IPS DF 6.9 (cell line): ENCODE measurements at regions not wholly inside any gene's neighbourhood (a gene's known extent, or its start where the extent isn't known, plus 50 kb on each side); places are given as distances from the start of the nearest gene placed in this dataset.
"Not testable (repeated sequence)": the region's sequence is repeated elsewhere in the genome, so short reads cannot be mapped to it uniquely, and the experiment has no call there.

Experiments used
- DNase-seq: peaks from one replicate; pipeline ENCODE4 v3.0.0-alpha.2; 2013; ENCODE audit warnings: low read depth, low spot score
- H3K27ac ChIP-seq: one replicate; pipeline ENCODE4 v1.5.1; 2013; ENCODE audit warnings: low read length, control low read depth
- H3K27me3 ChIP-seq: 2 replicates; pipeline ENCODE4 v1.6.1; 2013; ENCODE audit warnings: mild to moderate bottlenecking, low read length; ENCODE audit not compliant: control insufficient read depth, insufficient read depth
- H3K36me3 ChIP-seq: 2 replicates; pipeline ENCODE4 v1.6.1; 2013; ENCODE audit warnings: low read length; ENCODE audit not compliant: control insufficient read depth, insufficient read depth
- H3K4me1 ChIP-seq: 2 replicates; pipeline ENCODE4 v1.6.1; 2013; ENCODE audit warnings: low read length; ENCODE audit not compliant: control insufficient read depth, insufficient read depth
- H3K4me3 ChIP-seq: 2 replicates; pipeline ENCODE4 v1.5.1; 2013; ENCODE audit warnings: mild to moderate bottlenecking, low read length
- H3K9me3 ChIP-seq: 2 replicates; pipeline ENCODE4 v1.6.1; 2013; ENCODE audit warnings: low read length, inconsistent platforms; ENCODE audit not compliant: control insufficient read depth, insufficient read depth
- WGBS: extraction: QIAGEN DNeasy Blood & Tissue Kit; methylation state at CpG from one replicate; pipeline ENCODE4 v1.1.7; 2013; ENCODE audit warnings: mixed read lengths, missing lambda C conversion rate; ENCODE audit not compliant: insufficient read length, insufficient coverage; 5-methylcytosine and 5-hydroxymethylcytosine counted together

DNA sequence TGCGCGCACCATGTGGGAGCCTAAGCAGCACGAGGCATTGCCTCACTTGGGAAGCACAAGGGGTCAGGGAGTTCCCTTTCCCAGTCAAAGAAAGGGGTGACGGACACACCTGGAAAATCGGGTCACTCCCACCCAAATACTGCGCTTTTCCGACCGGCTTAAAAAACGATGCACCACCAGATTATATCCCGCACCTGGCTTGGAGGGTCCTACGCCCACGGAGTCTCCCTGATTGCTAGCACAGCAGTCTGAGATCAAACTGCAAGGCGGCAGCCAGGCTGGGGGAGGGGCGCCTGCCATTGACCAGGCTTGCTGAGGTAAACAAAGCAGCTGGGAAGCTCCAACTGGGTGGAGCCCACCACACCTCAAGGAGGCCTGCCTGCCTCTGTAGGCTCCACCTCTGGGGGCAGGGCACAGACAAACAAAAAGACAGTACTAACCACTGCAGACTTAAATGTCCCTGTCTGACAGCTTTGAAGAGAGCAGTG, 627.7 kb upstream of the VRK2 start:
- not testable (repeated sequence) for H3K36me3 ChIP-seq, H3K27ac ChIP-seq, H3K4me3 ChIP-seq, H3K4me1 ChIP-seq, H3K9me3 ChIP-seq, DNase-seq, H3K27me3 ChIP-seq
- WGBS = no CpG with 5 or more reads among the region's 14 CpGs

DNA sequence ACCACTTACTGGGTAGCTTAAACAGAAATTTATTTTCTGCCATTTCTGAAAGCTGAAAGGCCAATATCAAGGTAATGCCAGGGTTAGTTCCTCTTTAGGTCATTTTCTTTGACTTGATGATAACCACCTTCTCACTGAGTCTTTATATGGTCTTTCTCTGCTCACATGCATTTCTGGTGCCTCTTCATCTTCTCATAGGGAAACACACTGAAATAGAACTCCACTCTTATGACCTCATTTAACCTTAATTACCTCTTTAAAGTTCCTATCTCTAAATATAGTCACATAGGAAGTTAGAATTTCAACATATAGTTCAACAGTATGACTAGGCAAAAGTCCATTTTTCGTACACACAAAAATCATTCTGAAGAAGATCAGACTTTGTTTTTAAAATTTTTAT, 616.8 kb upstream of the VRK2 start:
- H3K4me3 ChIP-seq = no peak overlapping the region
- no CpG with 5 or more reads among the region's 1 CpG for WGBS
- H3K9me3 ChIP-seq = no peaks in the 10 kb centered on the region
- H3K27ac ChIP-seq = no peak overlapping the region
- no peak for DNase-seq
- H3K27me3 ChIP-seq = no peaks in the 10 kb centered on the region
- no peaks in the 10 kb centered on the region for H3K36me3 ChIP-seq
- H3K4me1 ChIP-seq = no peaks in the 10 kb centered on the region

- no peaks in the 10 kb centered on the region for H3K36me3 ChIP-seq
- H3K27ac ChIP-seq = no peak overlapping the region
- no peak overlapping the region for H3K4me3 ChIP-seq
- no peaks in the 10 kb centered on the region for H3K9me3 ChIP-seq
- DNase-seq = no peak
- H3K4me1 ChIP-seq = no peaks in the 10 kb centered on the region
- WGBS = no CpG with 5 or more reads among the region's 1 CpG
- no peaks in the 10 kb centered on the region for H3K27me3 ChIP-seq
Observed at GRCh38 chr2:57432528-57432927, 614.1 kb upstream of the VRK2 start.

GRCh38 chr2:57434441-57434840, 612.2 kb upstream of the VRK2 start:
- no CpG with 5 or more reads among the region's 2 CpGs for WGBS
- H3K9me3 ChIP-seq = no peaks in the 10 kb centered on the region
- H3K27me3 ChIP-seq = no peaks in the 10 kb centered on the region
- DNase-seq = no peak
- no peak overlapping the region for H3K27ac ChIP-seq
- H3K4me3 ChIP-seq = no peak overlapping the region
- H3K36me3 ChIP-seq = no peaks in the 10 kb centered on the region
- H3K4me1 ChIP-seq = no peaks in the 10 kb centered on the region

- Histone ChIP-seq H3K27me3 (no peaks in the 10 kb centered on the region), H3K9me3 (no peaks in the 10 kb centered on the region), H3K27ac (no peak overlapping the region), H3K4me3 (no peak overlapping the region), H3K36me3 (no peaks in the 10 kb centered on the region), H3K4me1 (no peaks in the 10 kb centered on the region)
- no CpG with 5 or more reads among the region's 1 CpG for WGBS
- DNase-seq = no peak
Observed at GRCh38 chr2:57434972-57435371, 611.6 kb upstream of the VRK2 start.

- H3K9me3 ChIP-seq = no peaks in the 10 kb centered on the region
- no peak for DNase-seq
Observed at GRCh38 chr2:57437077-57437476, 609.5 kb upstream of the VRK2 start.

GRCh38 chr2:57440437-57440836, 606.2 kb upstream of the VRK2 start:
- no peaks in the 10 kb centered on the region for H3K27me3 ChIP-seq
- no peak overlapping the region for H3K4me3 ChIP-seq
- no peak overlapping the region for H3K27ac ChIP-seq
- no CpG with 5 or more reads among the region's 1 CpG for WGBS
- H3K9me3 ChIP-seq = no peaks in the 10 kb centered on the region
- no peaks in the 10 kb centered on the region for H3K4me1 ChIP-seq
- H3K36me3 ChIP-seq = no peaks in the 10 kb centered on the region
- DNase-seq = no peak

More at GRCh38 chr2:57437077-57437476, 609.5 kb upstream of the VRK2 start:
- no CpG with 5 or more reads among the region's 1 CpG for WGBS
- no peak overlapping the region for H3K27ac ChIP-seq
- no peaks in the 10 kb centered on the region for H3K36me3 ChIP-seq
- no peaks in the 10 kb centered on the region for H3K4me1 ChIP-seq
- H3K4me3 ChIP-seq = no peak overlapping the region
- H3K27me3 ChIP-seq = no peaks in the 10 kb centered on the region

DNA sequence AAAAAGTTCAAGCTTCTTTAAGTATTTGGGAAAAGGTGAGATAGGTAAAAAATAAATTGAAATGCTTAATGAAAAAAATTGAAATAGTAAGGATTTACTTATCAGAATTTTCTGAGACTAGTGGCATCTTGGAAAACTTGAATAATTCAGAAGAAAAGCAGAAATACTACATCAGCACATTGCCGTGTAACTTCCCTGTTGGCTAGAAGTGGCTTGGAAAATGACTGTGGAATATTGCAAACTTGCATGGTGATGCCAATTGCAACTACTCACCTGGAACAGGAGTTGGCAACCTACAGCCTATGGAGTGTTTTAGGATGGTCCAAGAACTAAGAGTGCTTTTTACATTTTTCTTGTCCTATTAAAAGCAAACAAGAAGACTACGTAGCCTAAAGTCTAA, 603.5 kb upstream of the VRK2 start:
- Histone ChIP-seq H3K36me3 (no peaks in the 10 kb centered on the region), H3K4me3 (no peak overlapping the region), H3K9me3 (no peaks in the 10 kb centered on the region), H3K4me1 (no peaks in the 10 kb centered on the region), H3K27me3 (no peaks in the 10 kb centered on the region), H3K27ac (no peak overlapping the region)
- WGBS = no CpG with 5 or more reads among the region's 2 CpGs
- no peak for DNase-seq

GRCh38 chr2:57443973-57444521, 602.6 kb upstream of the VRK2 start:
- Histone ChIP-seq H3K9me3 (no peaks in the 10 kb centered on the region), H3K4me3 (no peak overlapping the region), H3K27me3 (no peaks in the 10 kb centered on the region), H3K36me3 (no peaks in the 10 kb centered on the region), H3K27ac (no peak overlapping the region), H3K4me1 (no peaks in the 10 kb centered on the region)
- DNase-seq = no peak
- WGBS = no CpG with 5 or more reads among the region's 5 CpGs

GRCh38 chr2:57444752-57445430, 601.7 kb upstream of the VRK2 start:
- no peak for DNase-seq
- Histone ChIP-seq H3K9me3 (no peaks in the 10 kb centered on the region), H3K36me3 (no peaks in the 10 kb centered on the region), H3K27ac (no peak overlapping the region), H3K4me3 (no peak overlapping the region), H3K27me3 (no peaks in the 10 kb centered on the region), H3K4me1 (no peaks in the 10 kb centered on the region)
- WGBS = no CpG with 5 or more reads among the region's 5 CpGs

DNA sequence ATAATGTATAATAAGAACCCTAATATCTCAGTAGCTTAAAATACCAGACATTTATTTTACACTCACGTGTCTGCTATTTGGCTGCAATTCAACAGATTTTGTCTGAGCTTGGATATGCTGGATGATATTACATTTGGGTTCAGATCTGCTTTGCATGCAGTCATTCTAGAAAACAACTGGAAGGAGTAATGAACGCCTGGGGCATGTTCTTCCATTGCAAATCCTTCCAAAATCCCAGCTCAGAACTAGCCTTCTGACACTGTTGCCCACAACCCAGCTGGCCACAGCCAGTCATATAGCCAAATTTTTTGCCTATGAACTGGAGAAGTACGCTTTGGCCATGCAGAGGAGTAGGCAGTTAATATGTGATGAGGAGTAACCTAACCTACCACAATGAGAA, 597.8 kb upstream of the VRK2 start:
- no peaks in the 10 kb centered on the region for H3K4me1 ChIP-seq
- H3K4me3 ChIP-seq = no peak overlapping the region
- WGBS = no CpG with 5 or more reads among the region's 3 CpGs
- H3K27ac ChIP-seq = no peak overlapping the region
- H3K9me3 ChIP-seq = no peaks in the 10 kb centered on the region
- H3K36me3 ChIP-seq = no peaks in the 10 kb centered on the region
- no peaks in the 10 kb centered on the region for H3K27me3 ChIP-seq
- DNase-seq = no peak
